GM19438 (cell line): ENCODE measurements at regions not wholly inside any gene's neighbourhood (a gene's known extent, or its start where the extent isn't known, plus 50 kb on each side); places are given as distances from the start of the nearest gene placed in this dataset.

Experiments used
- ATAC-seq: cut with Tn5 transposase; IDR thresholded peaks from one replicate; pipeline ENCODE4 v1.9.1; 2021; ENCODE audit warnings: low read depth; ENCODE audit not compliant: unreplicated experiment

- ATAC-seq: no peak
Measured at GRCh38 chr13:107866032-107866940, 349.1 kb downstream of the LIG4 start.

GRCh38 chr13:107865643-107866031 is 349.7 kb downstream of the LIG4 start:
- ATAC-seq: no peak

GRCh38 chr13:107865318-107865575 is 350.1 kb downstream of the LIG4 start:
- ATAC-seq: no peak

- no peak for ATAC-seq
Measured at GRCh38 chr13:107864543-107865317, 350.6 kb downstream of the LIG4 start.

- ATAC-seq: no peak
Measured at GRCh38 chr13:107860284-107860683, 355.1 kb downstream of the LIG4 start.

GRCh38 chr13:107854880-107855279 is 360.5 kb downstream of the LIG4 start:
- ATAC-seq: no peak

- no peak for ATAC-seq
Measured at GRCh38 chr13:107852072-107852471, 363.3 kb downstream of the LIG4 start.

- ATAC-seq: no peak
Measured at GRCh38 chr13:107851670-107852069, 363.7 kb downstream of the LIG4 start.

GRCh38 chr13:107847406-107847805 is 367.9 kb downstream of the LIG4 start:
- ATAC-seq: no peak

- no peak for ATAC-seq
Measured at GRCh38 chr13:107846642-107847041, 368.7 kb downstream of the LIG4 start.

GRCh38 chr13:107845911-107846310 is 369.4 kb downstream of the LIG4 start:
- ATAC-seq: no peak

GRCh38 chr13:107843681-107844080 is 371.7 kb downstream of the LIG4 start:
- no peak for ATAC-seq

- ATAC-seq: no peak
Measured at GRCh38 chr13:107843281-107843680, 372.1 kb downstream of the LIG4 start.

GRCh38 chr13:107842562-107843180 is 372.7 kb downstream of the LIG4 start:
- no peak for ATAC-seq

- ATAC-seq: no peak
Measured at GRCh38 chr13:107838588-107839161, 376.7 kb downstream of the LIG4 start.

GRCh38 chr13:107836685-107837084 is 378.7 kb downstream of the LIG4 start:
- ATAC-seq: no peak

- ATAC-seq: no peak
Measured at GRCh38 chr13:107835339-107836018, 379.9 kb downstream of the LIG4 start.

- no peak for ATAC-seq
Measured at GRCh38 chr13:107834717-107835116, 380.6 kb downstream of the LIG4 start.

- no peak for ATAC-seq
Measured at GRCh38 chr13:107834281-107834680, 381.1 kb downstream of the LIG4 start.

- ATAC-seq: no peak
Measured at GRCh38 chr13:107832500-107833100, 382.7 kb downstream of the LIG4 start.
